Vagina (tissue), 2 donors: ENCODE measurements at regions not wholly inside any gene's neighbourhood (a gene's known extent, or its start where the extent isn't known, plus 50 kb on each side); places are given as distances from the start of the nearest gene placed in this dataset.

Source experiments
- DNase-seq, 2 donors: peaks; one replicate each; pipeline ENCODE4 v3.0.0-alpha.2; 2017; ENCODE audit errors: extremely low spot score in 2 of 2
- H3K27ac ChIP-seq: fragments of 200-600 bp; sonication (generic); one replicate; pipeline ENCODE4 v1.5.1; 2019
- H3K27me3 ChIP-seq: fragments of 200-600 bp; sonication (generic); one replicate; pipeline ENCODE4 v1.5.1; 2019
- H3K36me3 ChIP-seq, 2 donors: fragments of 200-600 bp; sonication (generic); one replicate each; pipeline ENCODE4 v1.5.1; 2017 to 2019
- H3K4me1 ChIP-seq: fragments of 200-600 bp; sonication (generic); one replicate; pipeline ENCODE4 v1.5.1; 2019
- H3K4me3 ChIP-seq, 2 donors: fragments of 200-600 bp; sonication (generic); 1 replicate in 1 of 2; 2 replicates in 1 of 2; pipeline ENCODE4 v1.5.1; 2016 to 2019
- H3K9me3 ChIP-seq: fragments of 200-600 bp; sonication (generic); one replicate; pipeline ENCODE4 v1.5.1; 2019
- CTCF ChIP-seq, 3 experiments: fragments of 450-650 bp in 2 of 3; fragments of 200-600 bp in 1 of 3; sonication (generic) in 1 of 3; IDR thresholded peaks; one replicate each; pipeline ENCODE4 v1.5.1; 2017 to 2019; ENCODE audit warnings: antibody characterized with exemption in 3 of 3, mild to moderate bottlenecking in 2 of 3, moderate library complexity in 2 of 3
- POLR2A ChIP-seq, 2 donors: fragments of 450-650 bp; IDR thresholded peaks; one replicate each; pipeline ENCODE4 v1.6.1; 2017; ENCODE audit warnings: antibody characterized with exemption in 2 of 2, mild to moderate bottlenecking in 2 of 2, moderate library complexity in 2 of 2
- POLR2AphosphoS5 ChIP-seq, 2 donors: sonication (generic); formaldehyde crosslinking; IDR thresholded peaks; one replicate each; pipeline ENCODE4 v1.9.0; 2017; ENCODE audit warnings: antibody characterized with exemption in 2 of 2, mild to moderate bottlenecking in 2 of 2, low read depth in 1 of 2; ENCODE audit not compliant: insufficient read depth in 1 of 2
- intact Hi-C: fragments of 100-400 bp; cut with DNase I; formaldehyde crosslinking; loops from one replicate; pipeline ENCODE4 v1.15.1; 2023

- H3K27ac ChIP-seq, result no peak overlapping the region
- TF ChIP-seq POLR2A (IDR thresholded peaks at IDR 0.05) (no peak), CTCF (IDR thresholded peaks at IDR 0.05) (no peak), POLR2AphosphoS5 (IDR thresholded peaks at IDR 0.05; ENCODE audit: insufficient read depth in 1 of 2, low read depth in 1 of 2) (no peak)
- no peaks in the 10 kb centered on the region for H3K27me3 ChIP-seq
- no peaks in the 10 kb centered on the region for H3K9me3 ChIP-seq
- H3K36me3 ChIP-seq, result no peaks in the 10 kb centered on the region
- no peak overlapping the region for H3K4me3 ChIP-seq
- H3K4me1 ChIP-seq, result no peaks in the 10 kb centered on the region
- intact Hi-C loops, result no loop called here
- DNase-seq, result no peak
Measured at GRCh38 chr18:42533616-42534015, 578.6 kb downstream of the PIK3C3 start.

- DNase-seq, result no peak
- Histone ChIP-seq H3K4me1 (no peaks in the 10 kb centered on the region), H3K9me3 (no peaks in the 10 kb centered on the region), H3K27me3 (no peaks in the 10 kb centered on the region), H3K27ac (no peak overlapping the region), H3K36me3 (no peaks in the 10 kb centered on the region), H3K4me3 (no peak overlapping the region)
- intact Hi-C loops, result no loop called here
- TF ChIP-seq POLR2AphosphoS5 (IDR thresholded peaks at IDR 0.05; ENCODE audit: insufficient read depth in 1 of 2, low read depth in 1 of 2) (no peak), CTCF (IDR thresholded peaks at IDR 0.05) (no peak), POLR2A (IDR thresholded peaks at IDR 0.05) (no peak)
Measured at GRCh38 chr18:42534313-42534712, 579.3 kb downstream of the PIK3C3 start.

DNA sequence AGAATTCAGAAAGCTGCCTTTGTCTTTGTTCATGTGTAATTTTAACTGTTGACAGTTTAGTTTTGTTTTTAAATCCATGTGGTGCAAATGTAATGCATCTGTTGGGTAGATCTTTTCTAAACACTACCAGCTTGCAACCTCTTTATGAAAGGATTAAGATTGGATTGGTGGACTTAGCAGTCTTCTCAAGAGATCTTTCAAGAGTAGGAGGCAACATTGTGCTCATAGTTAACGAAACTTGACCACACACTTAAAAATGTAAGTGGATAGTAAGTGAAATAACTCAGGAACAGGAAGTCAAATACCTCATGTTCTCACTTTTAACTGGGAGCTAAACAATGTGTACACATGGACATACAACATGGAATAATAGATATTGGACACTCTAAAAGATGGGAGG lies 579.0 kb downstream of the RIT2 start:
- no peaks in the 10 kb centered on the region for H3K36me3 ChIP-seq
- intact Hi-C loops, result no loop called here

GRCh38 chr18:42537291-42537690 lies 578.2 kb downstream of the RIT2 start:
- no peak for DNase-seq
- intact Hi-C loops, result no loop called here
- H3K9me3 ChIP-seq, result no peaks in the 10 kb centered on the region
- H3K36me3 ChIP-seq, result no peaks in the 10 kb centered on the region
- no peak overlapping the region for H3K4me3 ChIP-seq
- H3K4me1 ChIP-seq, result no peaks in the 10 kb centered on the region
- H3K27me3 ChIP-seq, result no peaks in the 10 kb centered on the region
- TF ChIP-seq POLR2A (IDR thresholded peaks at IDR 0.05) (no peak), CTCF (IDR thresholded peaks at IDR 0.05) (no peak), POLR2AphosphoS5 (IDR thresholded peaks at IDR 0.05; ENCODE audit: insufficient read depth in 1 of 2, low read depth in 1 of 2) (no peak)
- no peak overlapping the region for H3K27ac ChIP-seq

More for the DNA sequence above, 579.0 kb downstream of the RIT2 start:
- TF ChIP-seq CTCF (IDR thresholded peaks at IDR 0.05) (no peak), POLR2AphosphoS5 (IDR thresholded peaks at IDR 0.05; ENCODE audit: insufficient read depth in 1 of 2, low read depth in 1 of 2) (no peak), POLR2A (IDR thresholded peaks at IDR 0.05) (no peak)
- DNase-seq, result no peak
- Histone ChIP-seq H3K27me3 (no peaks in the 10 kb centered on the region), H3K4me3 (no peak overlapping the region), H3K27ac (no peak overlapping the region), H3K9me3 (no peaks in the 10 kb centered on the region), H3K4me1 (no peaks in the 10 kb centered on the region)

DNA sequence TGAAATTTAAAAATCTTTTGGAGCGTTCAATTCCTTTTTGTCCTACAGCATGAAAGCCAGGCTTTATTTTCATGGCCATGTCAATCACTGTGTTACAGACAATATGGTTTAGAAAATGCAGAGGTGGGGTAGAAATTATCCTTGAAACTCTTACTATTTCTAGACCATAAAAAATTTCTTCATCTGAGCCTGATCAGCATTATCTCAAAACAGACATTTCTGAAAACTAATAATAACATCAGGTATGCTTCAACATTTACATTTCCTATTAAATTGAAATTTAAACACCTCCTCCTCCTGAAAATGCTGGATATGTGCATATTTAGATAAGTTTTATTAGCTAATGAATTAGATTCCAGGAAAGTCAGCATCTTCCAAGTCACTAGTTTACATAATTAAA lies 570.6 kb downstream of the RIT2 start:
- intact Hi-C loops, result no loop called here
- no peaks in the 10 kb centered on the region for H3K4me1 ChIP-seq
- H3K36me3 ChIP-seq, result no peaks in the 10 kb centered on the region
- no peak overlapping the region for H3K4me3 ChIP-seq
- no peak overlapping the region for H3K27ac ChIP-seq
- H3K27me3 ChIP-seq, result no peaks in the 10 kb centered on the region
- TF ChIP-seq CTCF (IDR thresholded peaks at IDR 0.05), result no peak
- TF ChIP-seq POLR2A (IDR thresholded peaks at IDR 0.05), result no peak
- no peak for TF ChIP-seq POLR2AphosphoS5 (IDR thresholded peaks at IDR 0.05; ENCODE audit: insufficient read depth in 1 of 2, low read depth in 1 of 2)
- DNase-seq, result no peak
- no peaks in the 10 kb centered on the region for H3K9me3 ChIP-seq
